KMS-11 (cell line): ENCODE measurements at regions not wholly inside any gene's neighbourhood (a gene's known extent, or its start where the extent isn't known, plus 50 kb on each side); places are given as distances from the start of the nearest gene placed in this dataset.

ENCODE experiments used
- H2AFZ ChIP-seq: fragments of 200-600 bp; sonication (generic); 2 replicates; pipeline ENCODE4 v1.6.1; 2016; ENCODE audit warnings: antibody characterized with exemption, mixed run types, low read depth
- H3K27ac ChIP-seq: fragments of 200-600 bp; sonication (generic); 2 replicates; pipeline ENCODE4 v1.6.1; 2016; ENCODE audit warnings: mild to moderate bottlenecking, mixed run types
- H3K27me3 ChIP-seq: fragments of 200-600 bp; sonication (generic); 2 replicates; pipeline ENCODE4 v1.6.1; 2017; ENCODE audit warnings: mild to moderate bottlenecking, low read depth, mixed run types, moderate library complexity; ENCODE audit not compliant: insufficient read depth
- H3K36me3 ChIP-seq: fragments of 200-600 bp; sonication (generic); 2 replicates; pipeline ENCODE4 v1.6.1; 2017; ENCODE audit warnings: mild to moderate bottlenecking, mixed run types; ENCODE audit not compliant: insufficient read depth
- H3K4me1 ChIP-seq: fragments of 200-600 bp; sonication (generic); 2 replicates; pipeline ENCODE4 v1.6.1; 2016; ENCODE audit warnings: mild to moderate bottlenecking, low read depth, mixed run types; ENCODE audit not compliant: poor library complexity, severe bottlenecking
- H3K4me2 ChIP-seq: fragments of 200-600 bp; sonication (generic); 2 replicates; pipeline ENCODE4 v1.7.0; 2016; ENCODE audit warnings: mild to moderate bottlenecking, mixed run types
- H3K4me3 ChIP-seq: fragments of 200-600 bp; sonication (generic); IDR thresholded peaks from 2 replicates; pipeline ENCODE4 v1.6.1; 2017; ENCODE audit warnings: low read depth, low read length, mixed read lengths; ENCODE audit not compliant: insufficient read depth
- H3K79me2 ChIP-seq: fragments of 200-600 bp; sonication (generic); 2 replicates; pipeline ENCODE4 v1.6.1; 2016; ENCODE audit warnings: low read depth, mixed run types; ENCODE audit not compliant: insufficient read depth
- H3K9ac ChIP-seq: fragments of 200-600 bp; sonication (generic); 2 replicates; pipeline ENCODE4 v1.6.1; 2016; ENCODE audit warnings: mild to moderate bottlenecking, mixed run types
- H4K20me1 ChIP-seq: fragments of 200-600 bp; sonication (generic); 2 replicates; pipeline ENCODE4 v1.6.1; 2016; ENCODE audit warnings: mild to moderate bottlenecking, mixed run types; ENCODE audit not compliant: insufficient read depth
- TF ChIP-seq, protein P1 (sequence below): fragments of 200-600 bp; sonication (generic); conservative IDR thresholded peaks from 2 replicates; pipeline ENCODE4 v1.6.1; 2017; ENCODE audit warnings: low read depth, mild to moderate bottlenecking, antibody characterized with exemption, low read length, moderate library complexity, mixed read lengths

DNA sequence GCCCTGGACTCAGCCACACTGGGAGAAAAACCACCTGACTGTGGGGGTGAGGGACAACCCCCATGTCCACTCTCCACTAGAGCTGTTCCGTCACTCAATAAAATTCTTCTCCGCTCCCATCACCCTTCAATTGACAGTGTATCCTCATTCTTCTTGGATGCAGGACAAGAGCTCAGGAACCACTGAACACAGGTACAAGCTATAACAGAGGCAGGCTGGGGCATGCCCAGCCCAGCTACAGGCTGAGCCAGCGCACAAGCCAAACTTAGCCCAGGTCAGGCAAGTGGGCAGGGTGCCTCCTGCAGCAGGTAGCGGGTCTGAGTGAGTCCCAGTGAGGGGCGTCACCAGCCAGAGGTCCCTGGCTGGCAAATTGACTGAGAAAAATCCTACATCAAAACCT, 183.4 kb downstream of the HINT1 start:
- Histone ChIP-seq H3K27ac (no peak overlapping the region), H3K79me2 (no peaks in the 10 kb centered on the region), H3K9ac (no peak overlapping the region), H4K20me1 (no peaks in the 10 kb centered on the region), H3K4me1 (no peaks in the 10 kb centered on the region), H2AFZ (no peak overlapping the region), H3K27me3 (no peaks in the 10 kb centered on the region), H3K4me2 (no peak overlapping the region), H3K4me3 (no peak overlapping the region), H3K36me3 (no peaks in the 10 kb centered on the region)
- TF ChIP-seq, protein P1, sequence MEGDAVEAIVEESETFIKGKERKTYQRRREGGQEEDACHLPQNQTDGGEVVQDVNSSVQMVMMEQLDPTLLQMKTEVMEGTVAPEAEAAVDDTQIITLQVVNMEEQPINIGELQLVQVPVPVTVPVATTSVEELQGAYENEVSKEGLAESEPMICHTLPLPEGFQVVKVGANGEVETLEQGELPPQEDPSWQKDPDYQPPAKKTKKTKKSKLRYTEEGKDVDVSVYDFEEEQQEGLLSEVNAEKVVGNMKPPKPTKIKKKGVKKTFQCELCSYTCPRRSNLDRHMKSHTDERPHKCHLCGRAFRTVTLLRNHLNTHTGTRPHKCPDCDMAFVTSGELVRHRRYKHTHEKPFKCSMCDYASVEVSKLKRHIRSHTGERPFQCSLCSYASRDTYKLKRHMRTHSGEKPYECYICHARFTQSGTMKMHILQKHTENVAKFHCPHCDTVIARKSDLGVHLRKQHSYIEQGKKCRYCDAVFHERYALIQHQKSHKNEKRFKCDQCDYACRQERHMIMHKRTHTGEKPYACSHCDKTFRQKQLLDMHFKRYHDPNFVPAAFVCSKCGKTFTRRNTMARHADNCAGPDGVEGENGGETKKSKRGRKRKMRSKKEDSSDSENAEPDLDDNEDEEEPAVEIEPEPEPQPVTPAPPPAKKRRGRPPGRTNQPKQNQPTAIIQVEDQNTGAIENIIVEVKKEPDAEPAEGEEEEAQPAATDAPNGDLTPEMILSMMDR = no peak

DNA sequence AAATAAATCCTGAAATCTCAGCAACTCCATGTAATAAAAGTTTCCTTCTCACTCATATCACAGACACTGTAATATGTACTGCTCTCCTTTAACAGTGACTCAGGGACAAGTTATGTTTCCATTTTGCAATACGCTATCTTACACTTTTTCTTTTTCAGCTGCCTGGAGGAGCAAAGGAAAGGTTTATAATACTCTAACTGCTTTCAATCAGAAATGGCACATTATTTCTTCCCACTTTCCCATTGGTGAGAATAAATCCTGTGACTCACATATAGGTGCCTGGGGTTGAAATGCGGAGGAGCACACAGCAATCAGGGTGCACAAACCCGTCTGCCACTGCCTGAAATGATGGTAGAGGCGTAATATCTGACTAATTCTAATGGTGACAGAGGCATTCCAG, 186.6 kb downstream of the HINT1 start:
- Histone ChIP-seq H3K27me3 (no peaks in the 10 kb centered on the region), H3K79me2 (no peaks in the 10 kb centered on the region), H3K4me2 (no peak overlapping the region), H3K36me3 (no peaks in the 10 kb centered on the region), H4K20me1 (no peaks in the 10 kb centered on the region), H3K9ac (no peak overlapping the region), H2AFZ (no peak overlapping the region), H3K27ac (no peak overlapping the region), H3K4me1 (no peaks in the 10 kb centered on the region), H3K4me3 (no peak overlapping the region)
- TF ChIP-seq, protein P1 = no peak

DNA sequence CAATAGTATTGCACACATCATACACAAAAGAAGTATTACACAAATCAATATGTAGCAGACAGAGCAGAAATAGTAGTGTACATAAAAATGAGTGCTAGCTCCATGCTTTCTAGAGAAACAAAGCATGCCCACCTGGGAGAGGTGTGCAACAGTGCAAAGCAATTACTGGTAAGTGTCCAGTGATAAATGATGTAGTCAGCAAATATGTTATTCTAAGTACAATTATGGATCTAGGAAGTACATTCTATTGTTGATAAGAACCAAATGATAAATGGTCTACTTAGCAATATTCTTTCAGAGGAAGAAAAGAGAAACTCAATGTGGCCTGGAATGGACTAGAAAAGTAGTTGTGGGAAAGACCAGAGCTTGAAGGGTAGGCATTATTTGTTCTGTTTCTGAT, 188.6 kb downstream of the HINT1 start:
- Histone ChIP-seq H3K4me2 (no peak overlapping the region), H3K27me3 (no peaks in the 10 kb centered on the region), H3K4me1 (no peaks in the 10 kb centered on the region), H3K36me3 (no peaks in the 10 kb centered on the region), H2AFZ (no peak overlapping the region), H3K79me2 (no peaks in the 10 kb centered on the region), H3K27ac (no peak overlapping the region), H4K20me1 (no peaks in the 10 kb centered on the region), H3K9ac (no peak overlapping the region), H3K4me3 (no peak overlapping the region)
- TF ChIP-seq, protein P1 = no peak

DNA sequence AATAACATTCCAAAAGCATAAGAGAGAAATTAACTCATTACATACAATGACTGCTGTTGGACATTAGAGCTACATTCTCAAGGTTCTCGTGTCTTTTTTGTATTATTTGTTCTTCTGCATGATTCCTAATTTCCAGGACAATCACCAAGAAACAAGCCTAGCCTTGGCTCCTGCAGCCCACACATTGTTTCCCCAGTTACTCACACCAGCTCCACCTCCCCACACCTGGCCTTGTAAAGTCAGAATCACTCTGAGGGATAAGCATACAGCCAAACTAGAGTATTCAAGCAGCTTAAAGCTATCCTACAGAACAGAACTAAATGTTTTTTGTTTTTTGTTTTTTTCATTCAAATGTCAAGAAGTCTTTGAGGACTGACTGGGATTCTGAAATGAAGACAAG, 189.2 kb downstream of the HINT1 start:
- Histone ChIP-seq H2AFZ (no peak overlapping the region), H4K20me1 (no peaks in the 10 kb centered on the region), H3K4me3 (no peak overlapping the region), H3K27me3 (no peaks in the 10 kb centered on the region), H3K36me3 (no peaks in the 10 kb centered on the region), H3K4me1 (no peaks in the 10 kb centered on the region), H3K79me2 (no peaks in the 10 kb centered on the region), H3K27ac (no peak overlapping the region), H3K4me2 (no peak overlapping the region), H3K9ac (no peak overlapping the region)
- TF ChIP-seq, protein P1 = no peak

DNA sequence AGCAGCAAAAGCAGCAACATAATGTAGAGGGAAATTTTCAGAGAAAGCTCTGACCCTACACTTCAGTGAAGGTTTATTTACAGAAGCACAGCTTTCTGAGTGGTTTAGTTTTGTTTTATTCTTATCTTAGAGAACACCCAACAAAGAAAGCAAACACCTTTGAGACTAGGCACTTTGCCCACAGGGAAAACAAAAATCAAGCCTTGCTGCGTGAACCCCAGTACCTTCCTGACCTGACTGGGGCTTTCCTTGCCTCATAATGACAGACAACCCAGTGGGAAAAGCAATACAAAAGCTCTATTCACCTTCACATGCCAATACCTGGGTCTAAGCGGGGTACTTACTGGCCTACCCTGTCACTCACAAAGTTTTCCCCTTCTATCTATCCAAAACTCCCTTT, 189.8 kb downstream of the HINT1 start:
- no peaks in the 10 kb centered on the region for H3K27me3 ChIP-seq
- no peak overlapping the region for H3K4me3 ChIP-seq
- H3K9ac ChIP-seq = no peak overlapping the region
- H4K20me1 ChIP-seq = no peaks in the 10 kb centered on the region
- TF ChIP-seq, protein P1 = no peak
- H3K4me1 ChIP-seq = no peaks in the 10 kb centered on the region
- no peaks in the 10 kb centered on the region for H3K36me3 ChIP-seq
- H3K27ac ChIP-seq = no peak overlapping the region
- H3K79me2 ChIP-seq = no peaks in the 10 kb centered on the region
- H3K4me2 ChIP-seq = no peak overlapping the region
- H2AFZ ChIP-seq = no peak overlapping the region
